ENCODE measurements at regions not wholly inside any gene's neighbourhood (a gene's known extent, or its start where the extent isn't known, plus 50 kb on each side); places are given as distances from the start of the nearest gene placed in this dataset.

- in situ Hi-C loops (cut with MboI; ENCODE audit: low sequenced_read_pairs in 4 of 4) = no loop called here
Measured at GRCh38 chr2:223500709-223501108, 101.5 kb downstream of the SCG2 start.

GRCh38 chr2:223501641-223502040 lies 100.5 kb downstream of the SCG2 start:
- Histone ChIP-seq H3K4me1 (no peaks in the 10 kb centered on the region), H3K36me3 (no peaks in the 10 kb centered on the region), H3K27ac (no peak overlapping the region), H3K9me3 (no peaks in the 10 kb centered on the region), H3K4me3 (no peak overlapping the region), H3K27me3 (no peaks in the 10 kb centered on the region)
- TF ChIP-seq POLR2A (IDR thresholded peaks at IDR 0.05) (no peak), CTCF (IDR thresholded peaks at IDR 0.05 in 4 of 5, conservative IDR thresholded peaks at IDR 0.05 in 1 of 5) (no peak)
- DNase-seq (no peak), ATAC-seq (no peak)
- in situ Hi-C loops (cut with MboI; ENCODE audit: low sequenced_read_pairs in 4 of 4) (no loop called here), intact Hi-C loops (cut with DNase I; ENCODE audit: low total_unique reads) (no loop called here)

More at GRCh38 chr2:223500709-223501108, 101.5 kb downstream of the SCG2 start:
- TF ChIP-seq POLR2A (IDR thresholded peaks at IDR 0.05) = no peak
- no peak for TF ChIP-seq CTCF (IDR thresholded peaks at IDR 0.05 in 4 of 5, conservative IDR thresholded peaks at IDR 0.05 in 1 of 5)
- no peaks in the 10 kb centered on the region for H3K27me3 ChIP-seq
- DNase-seq = no peak
- intact Hi-C loops (cut with DNase I; ENCODE audit: low total_unique reads) = no loop called here
- H3K9me3 ChIP-seq = no peaks in the 10 kb centered on the region
- H3K4me3 ChIP-seq = no peak overlapping the region
- no peak overlapping the region for H3K27ac ChIP-seq
- no peaks in the 10 kb centered on the region for H3K4me1 ChIP-seq
- no peaks in the 10 kb centered on the region for H3K36me3 ChIP-seq
- no peak for ATAC-seq

GRCh38 chr2:223503746-223504145 lies 98.4 kb downstream of the SCG2 start:
- no peak for ATAC-seq
- H3K4me1 ChIP-seq = no peaks in the 10 kb centered on the region
- H3K36me3 ChIP-seq = no peaks in the 10 kb centered on the region
- no peak overlapping the region for H3K4me3 ChIP-seq
- no peak for DNase-seq
- no peaks in the 10 kb centered on the region for H3K27me3 ChIP-seq
- H3K27ac ChIP-seq = no peak overlapping the region
- H3K9me3 ChIP-seq = no peaks in the 10 kb centered on the region
- in situ Hi-C loops (cut with MboI; ENCODE audit: low sequenced_read_pairs in 4 of 4) = no loop called here
- intact Hi-C loops (cut with DNase I; ENCODE audit: low total_unique reads) = no loop called here
- no peak for TF ChIP-seq POLR2A (IDR thresholded peaks at IDR 0.05)
- TF ChIP-seq CTCF (IDR thresholded peaks at IDR 0.05 in 4 of 5, conservative IDR thresholded peaks at IDR 0.05 in 1 of 5) = no peak

- no peak for TF ChIP-seq CTCF (IDR thresholded peaks at IDR 0.05 in 4 of 5, conservative IDR thresholded peaks at IDR 0.05 in 1 of 5)
- DNase-seq (no peak), ATAC-seq (no peak)
- H3K4me3 ChIP-seq = no peak overlapping the region
- H3K36me3 ChIP-seq = no peaks in the 10 kb centered on the region
- no peaks in the 10 kb centered on the region for H3K9me3 ChIP-seq
- H3K27ac ChIP-seq = no peak overlapping the region
- intact Hi-C loops (cut with DNase I; ENCODE audit: low total_unique reads) = no loop called here
- in situ Hi-C loops (cut with MboI; ENCODE audit: low sequenced_read_pairs in 4 of 4) = no loop called here
- no peaks in the 10 kb centered on the region for H3K27me3 ChIP-seq
- H3K4me1 ChIP-seq = no peaks in the 10 kb centered on the region
Measured at GRCh38 chr2:223508372-223508771, 93.8 kb downstream of the SCG2 start.

- Histone ChIP-seq H3K4me1 (no peaks in the 10 kb centered on the region), H3K4me3 (no peak overlapping the region), H3K9me3 (no peaks in the 10 kb centered on the region), H3K36me3 (no peaks in the 10 kb centered on the region), H3K27me3 (no peaks in the 10 kb centered on the region), H3K27ac (no peak overlapping the region)
- ATAC-seq (no peak), DNase-seq (no peak)
- in situ Hi-C loops (cut with MboI; ENCODE audit: low sequenced_read_pairs in 4 of 4) (no loop called here), intact Hi-C loops (cut with DNase I; ENCODE audit: low total_unique reads) (no loop called here)
- TF ChIP-seq POLR2A (IDR thresholded peaks at IDR 0.05) (no peak), CTCF (IDR thresholded peaks at IDR 0.05 in 4 of 5, conservative IDR thresholded peaks at IDR 0.05 in 1 of 5) (no peak)
Measured at GRCh38 chr2:223510713-223511112, 91.4 kb downstream of the SCG2 start.

Data from gastrocnemius medialis (tissue), 4 donors.